Inferior parietal cortex (tissue), 1 donor: ENCODE measurements at regions not wholly inside any gene's neighbourhood (a gene's known extent, or its start where the extent isn't known, plus 50 kb on each side); places are given as distances from the start of the nearest gene placed in this dataset.

Source experiments
- DNase-seq: peaks from one replicate; pipeline ENCODE4 v3.0.0-alpha.2; 2016; ENCODE audit errors: extremely low spot score

- DNase-seq: no peak
Measured at GRCh38 chr2:176729706-176730569, 460.7 kb downstream of the MTX2 start.

GRCh38 chr2:176732780-176733179 lies 463.5 kb downstream of the MTX2 start:
- DNase-seq: no peak

GRCh38 chr2:176733698-176734430 lies 464.6 kb downstream of the MTX2 start:
- DNase-seq: no peak

- DNase-seq: no peak
Measured at GRCh38 chr2:176734868-176735267, 465.6 kb downstream of the MTX2 start.

GRCh38 chr2:176742271-176742670 lies 470.3 kb upstream of the HNRNPA3 start:
- DNase-seq: no peak

- no peak for DNase-seq
Measured at GRCh38 chr2:176743671-176744070, 468.9 kb upstream of the HNRNPA3 start.

GRCh38 chr2:176744146-176744545 lies 468.4 kb upstream of the HNRNPA3 start:
- no peak for DNase-seq

- DNase-seq: no peak
Measured at GRCh38 chr2:176745543-176746200, 466.9 kb upstream of the HNRNPA3 start.

GRCh38 chr2:176746411-176746810 lies 466.2 kb upstream of the HNRNPA3 start:
- no peak for DNase-seq

- no peak for DNase-seq
Measured at GRCh38 chr2:176747506-176747905, 465.1 kb upstream of the HNRNPA3 start.

GRCh38 chr2:176747928-176748327 lies 464.7 kb upstream of the HNRNPA3 start:
- DNase-seq: no peak

- no peak for DNase-seq
Measured at GRCh38 chr2:176748662-176749061, 463.9 kb upstream of the HNRNPA3 start.

GRCh38 chr2:176751314-176752227 lies 461.0 kb upstream of the HNRNPA3 start:
- no peak for DNase-seq

GRCh38 chr2:176752295-176752694 lies 460.3 kb upstream of the HNRNPA3 start:
- DNase-seq: no peak

GRCh38 chr2:176753205-176753604 lies 459.4 kb upstream of the HNRNPA3 start:
- no peak for DNase-seq

GRCh38 chr2:176753752-176754474 lies 458.7 kb upstream of the HNRNPA3 start:
- DNase-seq: no peak

- DNase-seq: no peak
Measured at GRCh38 chr2:176755537-176756135, 457.0 kb upstream of the HNRNPA3 start.

GRCh38 chr2:176758426-176758825 lies 454.2 kb upstream of the HNRNPA3 start:
- DNase-seq: no peak

- DNase-seq: no peak
Measured at GRCh38 chr2:176760439-176760838, 452.2 kb upstream of the HNRNPA3 start.

- DNase-seq: no peak
Measured at GRCh38 chr2:176763130-176763529, 449.5 kb upstream of the HNRNPA3 start.
